Astrocyte of the spinal cord (primary cell): ENCODE measurements at regions not wholly inside any gene's neighbourhood (a gene's known extent, or its start where the extent isn't known, plus 50 kb on each side); places are given as distances from the start of the nearest gene placed in this dataset.

ENCODE experiments used
- DNase-seq: peaks from one replicate; pipeline ENCODE4 v3.0.0; 2011; ENCODE audit warnings: low read depth, low spot score
- H3K4me3 ChIP-seq: 2 replicates; pipeline ENCODE4 v1.5.1; 2011; ENCODE audit warnings: low read depth, mild to moderate bottlenecking, low read length, moderate library complexity
- in situ Hi-C: cut with HindIII; loops from 2 replicates; pipeline ENCODE4 v1.10.0; 2017; ENCODE audit warnings: low sequenced_read_pairs
- TF ChIP-seq, protein P1 (sequence below): IDR thresholded peaks from 2 replicates; pipeline ENCODE4 v1.5.1; 2012; ENCODE audit warnings: low read depth, mild to moderate bottlenecking, low read length, inconsistent platforms

DNA sequence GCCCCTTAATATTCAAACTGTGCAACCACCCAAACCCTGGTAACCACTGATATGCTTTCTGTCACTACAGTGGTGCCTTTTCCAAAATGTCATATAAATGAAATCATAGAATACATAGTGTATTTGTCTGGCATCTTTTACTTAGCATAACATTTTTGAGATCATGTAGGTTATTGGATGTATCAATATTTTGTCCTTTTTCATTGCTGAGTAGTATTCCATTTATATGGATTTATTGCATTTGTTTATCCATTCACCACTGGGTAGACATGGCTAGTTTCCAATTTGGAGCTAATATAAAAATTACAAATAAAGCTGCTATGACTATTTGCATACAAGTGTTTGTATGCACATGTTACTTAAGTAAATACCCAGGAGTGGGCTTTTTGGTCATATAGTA is 121.6 kb downstream of the TMEM144 start:
- DNase-seq, result no peak
- TF ChIP-seq, protein P1, sequence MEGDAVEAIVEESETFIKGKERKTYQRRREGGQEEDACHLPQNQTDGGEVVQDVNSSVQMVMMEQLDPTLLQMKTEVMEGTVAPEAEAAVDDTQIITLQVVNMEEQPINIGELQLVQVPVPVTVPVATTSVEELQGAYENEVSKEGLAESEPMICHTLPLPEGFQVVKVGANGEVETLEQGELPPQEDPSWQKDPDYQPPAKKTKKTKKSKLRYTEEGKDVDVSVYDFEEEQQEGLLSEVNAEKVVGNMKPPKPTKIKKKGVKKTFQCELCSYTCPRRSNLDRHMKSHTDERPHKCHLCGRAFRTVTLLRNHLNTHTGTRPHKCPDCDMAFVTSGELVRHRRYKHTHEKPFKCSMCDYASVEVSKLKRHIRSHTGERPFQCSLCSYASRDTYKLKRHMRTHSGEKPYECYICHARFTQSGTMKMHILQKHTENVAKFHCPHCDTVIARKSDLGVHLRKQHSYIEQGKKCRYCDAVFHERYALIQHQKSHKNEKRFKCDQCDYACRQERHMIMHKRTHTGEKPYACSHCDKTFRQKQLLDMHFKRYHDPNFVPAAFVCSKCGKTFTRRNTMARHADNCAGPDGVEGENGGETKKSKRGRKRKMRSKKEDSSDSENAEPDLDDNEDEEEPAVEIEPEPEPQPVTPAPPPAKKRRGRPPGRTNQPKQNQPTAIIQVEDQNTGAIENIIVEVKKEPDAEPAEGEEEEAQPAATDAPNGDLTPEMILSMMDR, result no peak
- H3K4me3 ChIP-seq, result no peak overlapping the region
- in situ Hi-C loops, result no loop called here

DNA sequence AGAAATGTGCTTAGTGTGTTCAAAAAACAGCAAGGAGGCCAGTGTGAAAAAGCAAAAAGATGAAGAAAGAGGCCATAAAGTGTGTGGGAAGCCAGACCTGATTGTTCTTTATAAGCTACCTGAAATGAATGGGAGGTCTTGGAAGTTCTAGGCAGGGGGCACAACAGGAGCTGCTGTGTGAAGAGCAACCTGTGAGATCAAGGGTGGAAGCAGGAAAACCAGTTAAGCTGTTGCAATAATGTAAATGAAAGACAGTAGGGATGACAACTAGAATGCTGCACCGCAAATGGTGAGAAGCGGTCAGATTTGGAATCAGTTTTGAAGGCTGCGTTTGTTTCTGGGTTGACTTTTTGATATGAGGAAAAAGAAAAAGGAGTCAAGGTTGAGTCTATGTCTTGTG is 123.5 kb downstream of the TMEM144 start:
- in situ Hi-C loops, result no loop called here
- H3K4me3 ChIP-seq, result no peak overlapping the region
- TF ChIP-seq, protein P1, result no peak
- DNase-seq, result no peak

DNA sequence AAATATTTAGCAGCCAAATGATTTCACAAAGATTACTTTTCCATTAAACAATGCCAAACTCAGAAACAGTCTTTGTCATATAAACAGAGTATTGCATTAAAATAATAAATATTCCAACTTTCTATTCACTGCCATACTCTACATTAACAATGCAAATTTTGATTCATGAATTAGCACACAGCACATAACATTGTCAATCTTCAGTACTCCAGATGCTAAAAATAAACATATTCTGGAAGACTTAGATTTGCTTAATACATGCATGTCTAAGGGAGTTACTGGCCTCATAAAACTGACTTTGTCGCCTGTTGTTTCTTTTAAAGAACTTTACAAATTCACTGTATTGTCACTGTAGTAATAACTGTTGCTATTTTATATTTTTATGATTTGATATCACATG is 131.6 kb downstream of the TMEM144 start:
- in situ Hi-C loops, result no loop called here
- no peak for DNase-seq
- H3K4me3 ChIP-seq, result no peak overlapping the region
- TF ChIP-seq, protein P1, result no peak

DNA sequence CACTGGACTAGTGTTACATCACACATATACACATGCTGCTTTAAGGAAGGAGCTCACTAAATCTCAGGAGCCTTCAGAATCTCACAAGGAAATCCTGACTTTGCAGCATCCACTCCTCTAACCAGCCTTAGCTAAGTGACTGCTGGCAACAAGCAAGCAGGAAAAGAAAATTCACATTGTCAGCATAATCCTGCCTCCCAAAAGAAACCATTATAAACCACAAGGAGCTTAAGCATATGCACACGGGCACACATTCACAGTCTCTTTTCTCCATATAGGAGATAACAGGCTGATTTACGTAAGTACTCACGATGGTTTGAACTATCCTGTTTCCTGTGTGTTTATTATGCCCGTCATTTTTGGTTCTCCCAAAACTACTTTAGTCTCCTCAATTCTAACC is 136.3 kb downstream of the TMEM144 start:
- in situ Hi-C loops, result no loop called here
- TF ChIP-seq, protein P1, result no peak
- DNase-seq, result no peak
- H3K4me3 ChIP-seq, result no peak overlapping the region

DNA sequence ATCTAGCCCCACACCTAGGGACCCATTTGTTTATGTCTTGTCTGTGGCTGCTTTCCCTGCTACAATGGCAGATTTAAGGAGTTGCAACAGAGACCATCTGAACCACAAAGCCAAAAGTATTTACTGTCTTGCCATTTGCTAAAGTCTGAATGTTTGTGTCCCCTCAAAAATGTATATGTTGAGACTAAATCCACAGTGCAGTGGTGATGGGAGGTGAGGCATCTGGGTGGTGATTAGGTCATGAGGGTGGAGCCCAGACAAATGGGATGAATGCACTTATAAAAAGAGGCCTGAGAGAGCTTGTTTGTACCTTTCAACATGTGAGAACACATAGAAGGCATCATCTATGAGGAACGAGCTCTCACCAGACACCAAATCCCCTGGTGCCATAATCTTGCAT is 137.3 kb downstream of the TMEM144 start:
- no peak for DNase-seq
- no peak overlapping the region for H3K4me3 ChIP-seq
- in situ Hi-C loops, result no loop called here
- TF ChIP-seq, protein P1, result no peak

DNA sequence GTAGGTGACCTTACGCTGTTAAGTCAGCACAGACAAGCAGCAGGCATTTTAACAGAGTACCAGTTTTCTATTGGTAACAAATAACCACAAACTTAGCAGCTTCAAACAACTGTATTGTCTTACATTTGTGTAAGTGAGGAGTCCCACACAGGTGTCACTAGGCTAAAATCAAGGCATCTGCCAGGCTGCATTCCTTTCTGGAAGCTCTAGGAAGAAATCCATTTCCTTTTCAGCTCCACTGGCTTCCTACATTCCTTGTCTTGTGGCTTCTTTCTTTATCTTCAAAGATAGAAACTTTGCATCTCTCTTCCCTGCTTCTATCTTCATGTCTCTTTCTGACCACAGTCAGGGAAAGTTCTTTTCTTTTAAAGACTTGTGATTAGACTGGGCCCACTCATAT is 139.9 kb downstream of the TMEM144 start:
- H3K4me3 ChIP-seq, result no peak overlapping the region
- no peak for DNase-seq
- in situ Hi-C loops, result no loop called here
- TF ChIP-seq, protein P1, result no peak
